Mucosa of gallbladder (tissue), 1 donor: ENCODE measurements at regions not wholly inside any gene's neighbourhood (a gene's known extent, or its start where the extent isn't known, plus 50 kb on each side); places are given as distances from the start of the nearest gene placed in this dataset.

Source experiments
- DNase-seq: peaks from one replicate; pipeline ENCODE4 v3.0.0-alpha.2; 2020; ENCODE audit warnings: low spot score
- donor health status: DM: no; HTN: no; CAD: no.

DNA sequence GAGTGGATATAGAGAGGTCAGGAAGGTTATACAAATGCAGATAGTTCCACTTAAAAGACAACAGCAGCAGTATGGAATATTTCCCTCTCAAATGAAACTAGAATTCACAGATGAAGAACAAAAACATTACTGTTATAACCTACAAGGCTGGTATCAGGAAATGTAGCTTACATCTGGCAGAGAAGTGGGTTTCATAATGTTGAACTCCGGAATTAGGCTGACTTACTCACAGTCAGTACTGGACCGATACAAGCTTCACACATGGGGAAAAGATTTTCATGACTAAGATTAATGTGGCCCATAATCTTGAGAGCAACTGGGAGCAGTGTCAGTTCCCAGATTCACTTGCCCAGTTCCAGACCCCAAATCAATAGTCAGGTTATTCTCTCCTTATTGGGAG, 353.9 kb downstream of the DUSP6 start:
- no peak for DNase-seq

DNA sequence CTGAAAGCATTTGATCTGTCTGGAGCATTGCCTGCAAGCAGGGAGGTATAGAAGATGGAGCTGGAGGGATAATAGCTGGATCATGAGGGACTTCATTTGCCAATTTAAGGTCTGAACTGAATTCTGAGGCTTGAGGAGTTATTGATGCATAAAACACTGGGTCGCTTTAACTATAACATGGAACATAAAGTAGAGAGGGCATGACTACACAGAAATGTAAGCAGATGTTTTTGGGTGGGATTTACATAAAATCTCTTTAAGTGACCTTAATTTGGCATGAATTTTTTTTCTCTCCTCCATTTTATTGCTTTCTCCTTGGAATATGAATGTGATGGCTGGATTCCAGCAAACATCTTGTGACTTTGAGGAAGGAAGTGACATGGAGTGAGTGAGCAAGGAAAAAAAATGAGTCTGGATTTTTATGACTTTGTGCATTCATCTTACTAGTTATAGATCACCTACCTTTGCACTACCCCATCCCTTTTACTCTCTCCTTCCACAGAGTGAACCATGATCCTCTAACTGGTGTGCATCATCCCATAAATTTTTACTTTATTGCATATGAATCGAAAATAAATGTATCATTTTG, 356.0 kb downstream of the DUSP6 start:
- DNase-seq: no peak

DNA sequence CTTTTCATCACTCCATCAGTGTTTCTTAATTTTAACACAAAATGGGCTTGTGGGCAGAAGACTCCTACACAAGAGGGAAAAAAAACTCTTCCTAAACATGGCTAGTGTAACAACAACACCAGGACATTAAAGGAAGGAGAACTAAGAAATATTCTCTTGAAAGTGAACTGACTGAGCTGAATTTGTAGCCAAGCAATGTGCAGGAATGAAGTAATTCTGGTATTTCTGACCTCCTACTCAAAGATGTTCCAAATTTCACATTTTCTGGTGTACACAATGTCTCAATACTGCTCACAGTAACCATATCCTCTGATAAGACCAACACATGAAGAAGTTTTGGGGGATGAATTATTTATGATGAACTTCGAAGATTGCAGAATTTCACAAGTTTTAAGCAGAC, 357.3 kb downstream of the DUSP6 start:
- no peak for DNase-seq

DNA sequence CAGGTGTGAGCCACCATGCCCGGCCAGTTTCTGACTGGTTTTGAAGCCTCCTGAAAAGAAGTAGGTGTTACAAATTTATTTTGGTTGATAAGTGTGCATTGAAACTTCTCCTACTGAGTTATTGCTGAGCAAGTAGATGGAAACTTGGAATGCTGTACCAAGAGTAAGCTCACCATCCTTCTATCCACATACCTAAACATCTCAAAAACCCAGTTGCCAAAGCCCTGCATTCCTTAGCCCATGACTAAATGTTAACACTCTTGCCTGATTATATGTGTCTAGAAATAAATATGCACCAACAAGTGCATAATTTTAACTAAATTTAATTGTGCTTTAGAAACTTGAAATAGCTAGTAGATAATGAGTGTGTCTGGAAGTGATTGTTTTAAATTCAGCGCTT, 357.8 kb downstream of the DUSP6 start:
- no peak for DNase-seq

DNA sequence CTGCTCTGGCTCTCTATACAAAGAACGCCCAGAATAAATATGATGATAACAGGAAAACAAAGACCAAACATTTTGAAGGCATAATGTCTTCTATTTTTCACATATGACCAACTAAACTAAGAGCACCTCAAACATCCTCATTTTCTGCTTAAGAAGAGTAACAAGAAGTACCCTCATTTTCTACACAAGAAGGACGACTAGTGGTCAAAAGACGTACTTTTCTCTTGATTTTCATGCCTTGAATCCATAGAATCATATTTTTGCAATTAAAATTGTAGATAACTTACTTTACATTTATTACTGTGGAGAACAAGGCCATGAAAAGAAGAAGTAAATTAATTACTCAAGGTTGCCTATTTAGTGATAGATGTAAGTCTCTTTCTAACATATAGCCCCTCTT, 358.6 kb downstream of the DUSP6 start:
- no peak for DNase-seq

DNA sequence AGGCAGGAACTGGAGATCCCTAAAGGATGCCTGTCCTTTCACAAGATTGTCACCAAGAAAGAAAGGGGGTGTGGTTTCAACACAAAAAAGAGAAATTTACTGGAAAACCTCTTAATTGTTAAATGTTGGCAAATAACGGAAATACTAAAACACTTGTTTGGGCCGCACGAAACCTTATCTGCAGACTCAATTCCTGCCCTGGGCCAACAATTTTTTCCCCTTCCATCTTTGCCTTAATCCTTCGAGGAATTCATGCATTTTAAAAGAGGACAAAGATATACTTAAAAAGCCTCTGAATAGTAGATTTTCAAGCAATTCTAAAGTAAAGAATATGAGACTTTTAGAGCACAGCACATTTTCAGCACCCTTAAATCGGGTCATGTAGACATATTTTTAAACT, 366.2 kb downstream of the DUSP6 start:
- no peak for DNase-seq

DNA sequence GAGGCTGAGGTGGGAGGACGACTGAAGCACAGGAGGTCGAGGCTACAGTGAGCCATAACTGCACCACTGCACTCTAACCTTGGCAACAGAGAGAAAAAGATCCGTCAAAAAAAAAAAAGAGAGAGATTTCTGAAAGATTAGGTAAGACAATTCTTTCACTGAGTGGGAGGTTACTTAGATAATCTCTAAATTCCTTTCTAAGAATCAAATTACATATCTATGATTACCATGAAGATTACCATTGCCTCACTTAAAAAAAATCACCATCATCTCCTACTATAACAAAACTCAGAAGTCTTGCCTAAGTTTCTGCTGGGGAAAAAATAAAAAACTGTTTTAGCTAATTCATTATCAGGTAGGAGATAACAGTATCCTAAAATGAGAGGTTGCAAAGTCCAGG, 366.7 kb downstream of the DUSP6 start:
- no peak for DNase-seq

DNA sequence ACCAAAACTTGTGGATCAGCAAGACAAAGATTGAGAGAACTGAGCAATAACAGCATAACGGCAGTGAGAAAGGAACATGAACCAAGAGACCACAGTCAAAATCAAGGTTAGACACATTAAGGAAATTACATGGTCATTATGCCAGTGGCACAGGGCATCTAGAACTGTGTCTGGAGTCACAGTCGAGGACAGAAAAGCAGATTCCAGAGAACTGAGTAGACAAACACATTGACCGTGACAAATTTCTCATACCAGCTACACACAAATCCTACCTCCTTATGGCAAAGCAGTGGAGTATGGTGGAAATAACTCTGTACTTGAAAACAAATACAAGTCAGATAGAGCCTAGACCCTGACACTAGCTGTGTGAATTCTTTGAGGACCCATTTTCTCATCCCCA, 367.3 kb downstream of the DUSP6 start:
- no peak for DNase-seq

DNA sequence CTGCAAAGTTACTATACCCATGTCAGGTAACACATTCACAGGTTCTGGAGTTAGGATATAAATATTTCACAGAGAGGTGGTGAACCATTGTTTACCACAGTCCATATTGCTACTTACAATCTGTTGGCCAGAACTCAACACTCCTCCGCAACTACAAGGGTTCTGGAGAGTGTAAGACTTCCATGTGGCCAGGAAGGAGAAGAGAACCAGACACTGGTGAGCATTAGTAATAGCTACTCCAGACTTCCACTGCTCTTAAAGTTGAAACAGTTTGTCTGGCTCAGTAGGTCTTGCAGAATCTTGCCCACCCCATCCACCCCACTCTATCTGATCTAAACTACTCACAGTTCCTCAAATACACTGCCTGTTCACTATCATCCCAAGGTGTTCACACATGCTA, 369.6 kb downstream of the DUSP6 start:
- DNase-seq: no peak

DNA sequence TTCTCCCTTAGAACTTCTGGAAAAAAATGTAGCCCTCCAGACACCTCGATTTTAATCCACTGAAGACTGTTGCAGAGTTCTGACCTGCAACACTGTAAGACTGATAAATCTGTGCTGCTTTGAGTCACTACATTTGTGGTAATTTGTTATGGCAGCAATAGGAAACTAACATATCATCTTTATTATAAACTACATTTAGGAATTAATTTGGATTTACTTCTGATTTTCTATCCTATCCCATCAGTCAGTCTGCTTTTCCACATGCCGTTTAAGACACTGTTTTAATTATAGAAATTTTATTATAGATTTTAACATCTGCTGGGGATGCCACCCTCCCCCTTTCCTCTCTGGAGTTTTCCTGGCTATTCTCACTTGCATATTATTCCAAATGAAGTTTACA, 375.2 kb downstream of the DUSP6 start:
- no peak for DNase-seq

DNA sequence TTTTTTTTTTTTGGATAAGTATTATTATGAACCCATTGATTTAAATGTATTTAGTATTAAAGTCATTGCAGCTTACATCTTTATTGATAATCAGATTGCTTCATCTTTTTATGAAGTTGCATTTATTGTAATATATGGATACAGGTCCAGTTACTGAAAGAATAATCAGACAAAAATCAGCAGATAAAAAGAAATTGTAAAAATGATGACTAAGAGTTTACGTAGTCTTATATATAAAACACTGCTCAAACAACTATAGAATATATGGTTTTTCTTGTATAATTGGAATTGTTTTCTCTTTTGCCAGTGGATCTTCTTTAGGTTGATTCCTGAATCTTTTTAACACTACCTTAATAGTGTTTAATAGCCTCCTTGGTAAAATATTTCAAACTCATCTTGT, 378.3 kb downstream of the DUSP6 start:
- DNase-seq: no peak

DNA sequence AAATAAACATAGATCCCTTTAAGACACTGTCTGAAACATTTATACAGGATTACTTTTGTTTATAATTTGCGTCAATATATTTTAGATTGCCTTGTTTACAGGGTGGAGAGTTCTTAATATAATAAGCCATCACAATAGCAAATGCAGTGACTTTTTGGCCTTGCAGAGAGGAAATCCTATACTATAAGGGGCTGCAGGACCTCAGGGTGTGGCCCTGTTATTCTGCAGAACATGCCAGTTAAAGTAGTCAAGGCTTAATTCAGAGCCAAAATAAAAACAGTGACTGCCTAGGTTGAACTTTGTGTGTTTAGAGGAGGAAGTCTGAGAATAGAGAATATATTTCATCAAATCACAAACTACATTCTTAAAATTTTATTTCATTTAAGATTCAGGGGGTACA, 381.6 kb downstream of the DUSP6 start:
- no peak for DNase-seq

DNA sequence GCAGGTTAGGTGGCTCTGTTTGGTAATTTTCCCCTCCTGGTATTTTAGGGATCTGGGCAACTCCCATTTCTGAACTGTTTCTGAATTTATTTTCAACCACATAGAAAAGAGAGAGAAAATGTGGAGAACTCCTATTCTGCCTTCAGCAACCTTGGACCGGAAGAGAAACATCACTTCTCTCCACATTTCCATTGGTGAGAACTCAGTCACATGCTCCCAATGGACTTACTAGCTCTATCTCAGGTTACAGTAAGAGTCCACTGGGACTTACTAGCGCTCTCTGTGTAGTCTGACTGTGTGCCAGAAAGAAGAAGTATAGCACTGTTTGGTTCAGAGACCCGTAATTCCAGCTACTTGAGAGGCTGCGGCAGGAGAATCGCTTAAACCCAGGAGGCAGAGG, 383.2 kb downstream of the DUSP6 start:
- DNase-seq: no peak

DNA sequence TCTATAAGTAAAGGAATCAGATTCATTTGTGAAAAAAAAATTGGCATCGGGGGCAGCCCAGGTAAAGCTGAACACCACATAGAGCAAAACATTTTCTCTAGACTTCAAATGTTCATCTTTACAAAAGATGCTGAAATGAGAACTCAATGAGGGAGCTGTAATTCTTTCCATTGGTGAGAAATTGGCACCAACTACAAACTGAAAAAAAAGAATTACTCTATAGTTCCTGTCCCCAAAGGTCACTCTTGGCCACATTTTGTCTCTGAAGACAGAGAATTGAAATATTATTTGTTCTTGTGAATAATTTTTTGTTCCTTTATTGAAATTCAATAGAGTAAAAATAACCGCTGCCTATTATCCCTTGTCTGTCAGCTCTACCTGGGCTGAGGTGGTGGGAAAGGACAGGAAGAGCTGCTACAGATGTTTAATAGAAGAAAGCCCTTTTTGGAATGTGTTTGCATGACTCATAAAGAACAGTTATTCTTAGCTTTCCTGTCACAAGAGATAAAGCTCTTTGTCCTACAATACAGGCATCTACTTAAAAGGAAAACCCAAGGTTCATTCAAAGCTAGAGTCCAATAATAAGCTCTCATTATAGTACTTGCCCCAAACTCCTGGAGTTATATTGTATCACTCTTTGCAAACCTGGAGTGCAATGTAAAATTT, 380.1 kb upstream of the KITLG start:
- no peak for DNase-seq

DNA sequence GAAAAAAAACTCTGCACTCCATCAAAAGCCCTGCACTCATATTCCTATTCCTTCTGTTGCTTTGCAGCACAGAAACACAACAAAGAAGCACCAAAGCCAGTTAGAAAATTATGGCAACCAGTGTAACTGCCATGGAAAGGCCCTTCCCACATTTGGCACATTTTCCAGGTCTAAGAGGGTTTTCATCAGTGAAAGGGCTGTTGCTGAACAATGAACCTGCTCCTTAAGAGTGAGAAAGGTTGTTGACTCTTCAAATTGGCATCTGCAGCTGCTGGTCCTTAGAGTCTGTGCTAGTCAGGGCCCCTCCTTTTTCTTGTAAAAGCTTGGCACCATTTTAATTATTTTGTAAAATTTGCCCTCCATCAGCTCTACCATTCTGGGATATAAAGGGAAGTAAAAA, 378.7 kb upstream of the KITLG start:
- DNase-seq: no peak

DNA sequence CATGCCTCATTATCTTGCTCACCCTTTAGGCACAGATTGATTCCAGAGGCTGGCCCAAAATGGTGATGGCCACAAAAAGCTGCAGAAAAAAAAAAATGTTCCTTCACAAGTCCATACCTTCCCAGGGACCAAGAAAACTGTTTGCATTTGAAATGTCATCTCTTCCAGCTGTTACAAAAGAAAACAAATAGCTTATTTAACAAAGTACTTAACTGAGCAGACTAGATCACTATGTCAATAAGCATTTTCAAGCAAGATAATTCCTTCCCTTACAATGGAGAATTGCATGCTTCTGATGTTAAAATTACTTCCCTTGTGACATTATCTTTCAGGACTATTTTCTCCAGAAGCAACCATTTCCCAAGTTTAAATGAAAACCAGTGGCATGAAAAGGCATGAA, 377.9 kb upstream of the KITLG start:
- no peak for DNase-seq

DNA sequence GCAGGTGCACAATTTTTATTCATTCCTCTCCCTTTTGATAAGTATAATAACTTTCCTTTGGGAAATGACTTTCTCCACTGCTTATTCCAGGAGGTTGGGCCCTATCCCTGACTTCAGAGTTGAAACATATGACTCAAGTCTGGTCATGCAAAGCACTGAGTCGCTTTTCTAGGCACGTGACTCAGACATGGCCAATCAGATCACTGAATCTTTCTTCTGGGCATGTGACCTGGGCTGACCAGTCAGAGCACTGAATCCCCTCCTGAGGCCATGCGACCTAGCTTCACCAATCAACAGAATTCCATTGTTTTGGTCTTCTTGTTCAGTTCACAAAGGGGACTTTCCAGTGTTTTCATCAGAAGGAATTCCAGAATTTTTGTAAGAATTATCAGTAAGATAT, 377.1 kb upstream of the KITLG start:
- DNase-seq: no peak

DNA sequence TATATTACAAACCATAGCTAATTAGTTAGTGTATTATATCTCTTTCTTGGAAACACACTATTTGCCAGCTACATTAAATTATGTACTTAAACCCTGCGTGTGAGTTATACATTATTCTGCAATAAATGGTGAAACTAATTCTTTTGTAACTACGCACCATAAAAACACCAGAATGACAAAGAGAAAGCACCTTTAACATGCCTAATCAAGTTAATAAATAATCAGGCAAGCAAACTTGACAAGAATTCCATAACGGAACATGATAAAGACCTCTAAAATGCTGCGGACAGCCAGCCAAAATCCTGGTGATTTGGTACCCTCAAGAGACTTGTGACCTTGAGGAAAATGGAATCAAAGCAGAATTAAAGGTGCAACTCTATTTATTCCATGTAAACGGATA, 375.3 kb upstream of the KITLG start:
- no peak for DNase-seq

DNA sequence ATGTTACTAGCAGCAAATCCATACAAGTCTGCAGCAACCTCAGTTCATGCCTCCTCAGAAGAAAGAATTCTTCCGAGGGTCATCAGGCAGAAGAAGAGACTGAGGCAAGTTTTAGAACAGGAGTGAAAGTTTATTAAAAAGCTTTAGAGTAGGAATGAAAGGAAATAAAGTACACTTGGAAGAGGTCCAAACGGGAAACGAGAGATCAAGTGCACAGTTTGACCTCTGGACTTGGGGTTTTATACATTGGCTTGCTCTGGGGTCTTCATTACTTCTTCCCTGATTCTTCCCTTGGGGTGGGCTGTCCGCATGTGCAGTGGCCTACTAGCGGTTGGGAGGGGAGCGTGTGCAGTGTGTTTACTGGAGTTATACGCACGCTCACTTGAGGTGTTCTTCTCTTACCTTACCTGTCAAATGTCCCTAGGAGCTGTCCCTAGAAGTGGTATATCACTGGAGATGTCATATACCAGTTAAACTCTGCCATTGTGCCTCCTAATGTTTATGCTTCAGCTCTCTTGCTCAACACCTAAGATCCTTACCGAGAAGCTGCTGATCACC, 372.8 kb upstream of the KITLG start:
- no peak for DNase-seq

DNA sequence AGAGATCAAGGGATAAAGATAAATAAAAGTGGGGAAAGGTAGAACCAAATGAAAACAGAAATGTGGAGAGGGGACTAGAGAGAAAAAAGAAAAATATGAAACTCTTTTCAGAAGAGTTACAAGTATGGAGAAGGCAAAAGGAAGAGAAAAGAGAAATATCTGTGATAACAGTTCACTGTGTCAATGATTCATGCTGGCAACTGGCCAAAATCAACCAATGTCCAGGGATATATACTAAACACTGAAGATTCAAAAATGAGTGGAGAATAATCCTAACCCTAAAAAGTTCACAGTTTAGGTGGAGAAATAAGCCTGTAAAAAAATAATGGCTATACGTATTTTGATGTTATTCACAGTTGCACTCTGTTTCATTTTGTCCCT, 372.3 kb upstream of the KITLG start:
- DNase-seq: peak; percentile 56

DNA sequence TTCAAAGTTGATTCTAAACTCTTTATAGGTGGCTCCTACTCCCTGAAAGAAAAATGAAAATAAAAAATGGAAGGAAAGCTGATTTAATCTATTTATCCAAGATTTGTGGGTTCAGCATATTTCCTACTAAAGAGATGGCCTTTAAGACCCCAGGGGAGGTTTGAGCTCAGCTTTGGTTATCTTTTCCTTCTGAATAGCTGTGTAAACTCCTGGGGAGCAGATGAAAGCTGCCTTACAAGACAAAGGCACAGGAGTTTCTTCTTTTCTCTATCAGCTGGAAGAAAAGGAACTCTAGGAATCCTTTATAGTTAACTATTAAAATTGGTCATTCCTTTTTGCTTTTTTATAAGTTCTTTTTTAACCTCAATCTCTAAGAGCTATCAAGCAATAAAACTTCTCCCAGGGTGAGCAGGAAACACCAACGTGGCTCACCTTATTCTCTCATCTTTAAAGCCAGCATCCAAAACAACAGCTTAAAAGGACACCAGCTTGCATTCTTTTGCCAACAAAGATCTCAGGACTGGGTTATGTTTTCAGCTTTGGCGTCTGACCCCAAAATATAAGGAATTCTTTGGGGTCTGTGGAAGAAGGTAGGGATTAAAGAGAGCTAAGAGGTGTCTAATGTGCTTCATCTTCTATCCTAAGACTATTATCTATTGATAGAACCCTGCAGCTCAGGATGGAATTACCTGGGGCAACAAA, 371.7 kb upstream of the KITLG start:
- DNase-seq: no peak

DNA sequence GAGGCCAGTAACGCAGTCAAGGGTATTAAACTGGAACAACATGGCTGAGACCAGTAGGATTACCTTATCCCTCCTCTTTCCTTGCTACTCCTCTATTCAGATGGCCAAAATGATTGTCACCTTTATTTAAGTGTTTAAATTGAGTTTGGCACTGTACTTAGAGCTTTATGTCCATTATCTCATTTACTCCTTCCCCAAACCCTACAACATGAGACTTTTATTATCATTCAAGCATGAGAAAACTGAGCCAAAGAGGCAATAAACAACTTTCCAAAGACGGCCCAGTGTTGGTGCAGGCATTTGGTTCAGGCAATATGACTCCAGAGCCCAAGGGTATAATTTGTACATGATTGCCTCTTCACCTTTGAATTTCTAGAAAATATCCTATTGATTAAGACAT, 370.9 kb upstream of the KITLG start:
- no peak for DNase-seq

DNA sequence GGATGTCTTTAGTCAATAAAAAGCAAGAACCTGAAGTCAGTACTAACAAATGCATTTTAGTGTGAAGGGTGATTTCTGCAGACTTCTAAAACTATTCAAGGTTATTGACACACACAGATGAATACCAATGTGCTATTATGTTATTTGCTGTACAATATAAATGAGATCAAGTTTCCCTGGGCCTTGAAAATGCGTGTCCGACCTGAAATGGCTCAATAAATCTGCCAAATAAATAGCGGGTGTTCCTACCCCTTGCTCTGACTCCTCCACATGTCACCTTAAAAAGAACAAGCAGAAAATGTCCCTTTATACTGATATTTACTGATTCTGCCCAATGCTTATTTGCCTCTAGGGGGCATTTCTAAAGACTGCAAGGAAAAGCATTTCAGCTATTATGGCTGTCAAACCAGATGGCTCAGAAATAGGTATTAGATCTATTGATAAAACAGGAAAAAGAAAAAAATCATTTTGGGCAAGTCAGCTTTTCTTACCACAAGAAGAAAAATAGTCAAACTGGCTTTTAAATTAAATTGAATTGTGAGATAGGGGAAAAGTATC, 367.3 kb upstream of the KITLG start:
- DNase-seq: no peak
